A673 (cell line): ENCODE measurements at regions not wholly inside any gene's neighbourhood (a gene's known extent, or its start where the extent isn't known, plus 50 kb on each side); places are given as distances from the start of the nearest gene placed in this dataset.

Source experiments
- BruUV-seq: library from RNA; stranded (reverse); fragments of 400-500 nt; replicated peaks from 2 replicates; lab custom pipeline; 2021; lab: Mats Ljungman, UMichigan
- CTCF ChIA-PET: fragments of 300-600 bp; sonication (Branson Sonifier 250); formaldehyde crosslinking; loops from one replicate; lab custom pipeline; 2022; ENCODE audit warnings: antibody characterized with exemption; lab: Charles Lee
- POLR2A ChIA-PET: fragments of 300-600 bp; sonication (Branson Sonifier 250); formaldehyde crosslinking; loops from one replicate; lab custom pipeline; 2022; ENCODE audit warnings: antibody characterized with exemption; ENCODE audit not compliant: low non-redundant PET; lab: Charles Lee
- DNase-seq: peaks from one replicate; pipeline ENCODE4 v3.0.0-alpha.2; 2015; ENCODE audit warnings: low spot score
- H3K27ac ChIP-seq: fragments of 200-600 bp; sonication (generic); 2 replicates; pipeline ENCODE4 v1.5.1; 2016; ENCODE audit warnings: mixed run types, low read depth, mild to moderate bottlenecking, mixed read lengths, antibody characterized with exemption, low read length; ENCODE audit not compliant: poor library complexity, severe bottlenecking
- H3K27me3 ChIP-seq: fragments of 200-600 bp; sonication (generic); replicated peaks from 2 replicates; pipeline ENCODE4 v1.6.1; 2017; ENCODE audit warnings: mixed run types, low read depth, mild to moderate bottlenecking, mixed read lengths, antibody characterized with exemption, low read length; ENCODE audit not compliant: insufficient read depth, poor library complexity
- H3K36me3 ChIP-seq: fragments of 200-600 bp; sonication (generic); 2 replicates; pipeline ENCODE4 v1.6.1; 2016; ENCODE audit warnings: mixed run types, mild to moderate bottlenecking, mixed read lengths, antibody characterized with exemption, low read length; ENCODE audit not compliant: insufficient read depth, poor library complexity, severe bottlenecking
- H3K4me1 ChIP-seq: fragments of 200-600 bp; sonication (generic); 2 replicates; pipeline ENCODE4 v1.6.1; 2017; ENCODE audit warnings: mixed run types, mild to moderate bottlenecking, mixed read lengths, antibody characterized with exemption, low read length; ENCODE audit not compliant: insufficient read depth, poor library complexity, severe bottlenecking
- H3K4me3 ChIP-seq: fragments of 200-600 bp; sonication (generic); 2 replicates; pipeline ENCODE4 v1.5.1; 2016; ENCODE audit warnings: low read depth, mixed run types, mild to moderate bottlenecking, mixed read lengths, low read length; ENCODE audit not compliant: poor library complexity, severe bottlenecking
- H3K9me3 ChIP-seq: fragments of 200-600 bp; sonication (generic); 2 replicates; pipeline ENCODE4 v1.6.1; 2016; ENCODE audit warnings: mixed run types, low read depth, mild to moderate bottlenecking, mixed read lengths, antibody characterized with exemption, low read length; ENCODE audit not compliant: poor library complexity, severe bottlenecking
- CTCF ChIP-seq: fragments of 300-800, 200-600 bp; sonication (generic); conservative IDR thresholded peaks from 2 replicates; pipeline ENCODE4 v1.5.1; 2017; ENCODE audit warnings: low read depth, mild to moderate bottlenecking, antibody characterized with exemption, low read length, moderate library complexity, mixed read lengths
- EZH2 ChIP-seq: fragments of 200-600 bp; sonication (generic); IDR thresholded peaks from 2 replicates; pipeline ENCODE4 v1.6.1; 2017; ENCODE audit warnings: borderline replicate concordance, low read depth, mild to moderate bottlenecking, mixed read lengths, antibody characterized with exemption, low read length; ENCODE audit not compliant: poor library complexity, severe bottlenecking
- intact Hi-C: fragments of 100-400 bp; cut with micrococcal nuclease; formaldehyde crosslinking; loops from one replicate; pipeline ENCODE4 v1.10.0; 2022; ENCODE audit not compliant: unreplicated experiment

GRCh38 chr2:39875182-39875913 is 96.3 kb upstream of the THUMPD2 start:
- POLR2A ChIA-PET, result no interaction called here
- Histone ChIP-seq H3K4me1 (peaks cover 21% of the 10 kb centered on the region), H3K27me3 (no peaks in the 10 kb centered on the region), H3K36me3 (no peaks in the 10 kb centered on the region), H3K4me3 (no peak overlapping the region), H3K27ac (no peak overlapping the region), H3K9me3 (no peaks in the 10 kb centered on the region)
- CTCF ChIA-PET, result no interaction called here
- peak; percentile 50 for DNase-seq
- no TSS peak for BruUV-seq
- intact Hi-C loops, result no loop called here
- TF ChIP-seq CTCF, result no peak
- no peak for TF ChIP-seq EZH2

- ChIA-PET POLR2A (no interaction called here), CTCF (no interaction called here)
- Histone ChIP-seq H3K27me3 (no peaks in the 10 kb centered on the region), H3K27ac (no peak overlapping the region), H3K4me3 (no peak overlapping the region), H3K9me3 (no peaks in the 10 kb centered on the region), H3K36me3 (no peaks in the 10 kb centered on the region), H3K4me1 (peaks cover 25% of the 10 kb centered on the region)
- no peak for TF ChIP-seq EZH2
- TF ChIP-seq CTCF, result no peak
- no peak for DNase-seq
- intact Hi-C loops, result no loop called here
- BruUV-seq, result no TSS peak
Measured at GRCh38 chr2:39874236-39874635, 95.2 kb upstream of the THUMPD2 start.

GRCh38 chr2:39873586-39873985 is 94.5 kb upstream of the THUMPD2 start:
- Histone ChIP-seq H3K9me3 (no peaks in the 10 kb centered on the region), H3K4me1 (peaks cover 25% of the 10 kb centered on the region), H3K36me3 (no peaks in the 10 kb centered on the region), H3K27ac (no peak overlapping the region), H3K27me3 (no peaks in the 10 kb centered on the region), H3K4me3 (no peak overlapping the region)
- ChIA-PET POLR2A (no interaction called here), CTCF (no interaction called here)
- BruUV-seq, result no TSS peak
- intact Hi-C loops, result no loop called here
- DNase-seq, result no peak
- TF ChIP-seq CTCF (no peak), EZH2 (no peak)
